Astrocyte (in vitro differentiated cells and primary cell): ENCODE measurements at regions not wholly inside any gene's neighbourhood (a gene's known extent, or its start where the extent isn't known, plus 50 kb on each side); places are given as distances from the start of the nearest gene placed in this dataset.
"Not testable (repeated sequence)": the region's sequence is repeated elsewhere in the genome, so short reads cannot be mapped to it uniquely, and the experiment has no call there.

Experiments
- CTCF ChIP-seq: IDR thresholded peaks from 2 replicates; pipeline ENCODE4 v1.5.1; 2011; ENCODE audit warnings: low read depth, mild to moderate bottlenecking, inconsistent platforms, low read length, moderate library complexity; ENCODE audit not compliant: insufficient read depth
- EZH2 ChIP-seq: IDR thresholded peaks from 2 replicates; pipeline ENCODE4 v1.6.1; 2012; ENCODE audit warnings: mild to moderate bottlenecking, low read length, inconsistent platforms; ENCODE audit not compliant: insufficient read depth

- TF ChIP-seq CTCF, EZH2: not testable (repeated sequence)
Measured at GRCh38 chr21:9087816-9088215, 1433.6 kb upstream of the TPTE start.
